ENCODE measurements at regions not wholly inside any gene's neighbourhood (a gene's known extent, or its start where the extent isn't known, plus 50 kb on each side); places are given as distances from the start of the nearest gene placed in this dataset.

- no peak for DNase-seq (ENCODE audit: low spot score)
These were observed 263.0 kb upstream of the ZWINT start for GRCh38 chr10:56624082-56624481.

GRCh38 chr10:56623064-56623463 lies 262.0 kb upstream of the ZWINT start:
- no peak for DNase-seq (ENCODE audit: low spot score)

- no peak for DNase-seq (ENCODE audit: low spot score)
These were observed 261.4 kb upstream of the ZWINT start for GRCh38 chr10:56622335-56622973.

- DNase-seq (ENCODE audit: low spot score) = no peak
These were observed 245.1 kb upstream of the ZWINT start for GRCh38 chr10:56606202-56606601.

GRCh38 chr10:56605051-56605450 lies 244.0 kb upstream of the ZWINT start:
- DNase-seq (ENCODE audit: low spot score) = no peak

GRCh38 chr10:56604624-56605023 lies 243.6 kb upstream of the ZWINT start:
- DNase-seq (ENCODE audit: low spot score) = no peak

- no peak for DNase-seq (ENCODE audit: low spot score)
These were observed 238.1 kb upstream of the ZWINT start for GRCh38 chr10:56599201-56599600.

- DNase-seq (ENCODE audit: low spot score) = no peak
These were observed 235.2 kb upstream of the ZWINT start for GRCh38 chr10:56596257-56596656.

- no peak for DNase-seq (ENCODE audit: low spot score)
These were observed 232.1 kb upstream of the ZWINT start for GRCh38 chr10:56593120-56593519.

GRCh38 chr10:56586461-56586891 lies 225.4 kb upstream of the ZWINT start:
- no peak for DNase-seq (ENCODE audit: low spot score)

- DNase-seq (ENCODE audit: low spot score) = no peak
These were observed 224.6 kb upstream of the ZWINT start for GRCh38 chr10:56585447-56586171.

GRCh38 chr10:56583316-56583715 lies 222.3 kb upstream of the ZWINT start:
- no peak for DNase-seq (ENCODE audit: low spot score)

- DNase-seq (ENCODE audit: low spot score) = no peak
These were observed 206.5 kb upstream of the ZWINT start for GRCh38 chr10:56567580-56567979.

GRCh38 chr10:56561336-56561735 lies 200.3 kb upstream of the ZWINT start:
- no peak for DNase-seq (ENCODE audit: low spot score)

- no peak for DNase-seq (ENCODE audit: low spot score)
These were observed 190.0 kb upstream of the ZWINT start for GRCh38 chr10:56551037-56551436.

- DNase-seq (ENCODE audit: low spot score) = no peak
These were observed 186.1 kb upstream of the ZWINT start for GRCh38 chr10:56547163-56547562.

GRCh38 chr10:56537984-56538383 lies 176.9 kb upstream of the ZWINT start:
- DNase-seq (ENCODE audit: low spot score) = no peak

- DNase-seq (ENCODE audit: low spot score) = no peak
These were observed 161.1 kb upstream of the ZWINT start for GRCh38 chr10:56522166-56522565.

GRCh38 chr10:56508562-56508961 lies 147.5 kb upstream of the ZWINT start:
- DNase-seq (ENCODE audit: low spot score) = no peak

GRCh38 chr10:56507033-56507432 lies 146.0 kb upstream of the ZWINT start:
- no peak for DNase-seq (ENCODE audit: low spot score)

GRCh38 chr10:56505555-56505954 lies 144.5 kb upstream of the ZWINT start:
- no peak for DNase-seq (ENCODE audit: low spot score)

- no peak for DNase-seq (ENCODE audit: low spot score)
These were observed 135.1 kb upstream of the ZWINT start for GRCh38 chr10:56496186-56496486.

- DNase-seq (ENCODE audit: low spot score) = no peak
These were observed 126.7 kb upstream of the ZWINT start for GRCh38 chr10:56487746-56488145.

Data from ureter (tissue), 1 donor.